Suprapubic skin (tissue), 4 donors: ENCODE measurements at regions not wholly inside any gene's neighbourhood (a gene's known extent, or its start where the extent isn't known, plus 50 kb on each side); places are given as distances from the start of the nearest gene placed in this dataset.

ENCODE experiments used
- DNase-seq, 2 donors: peaks; one replicate each; pipeline ENCODE4 v3.0.0-alpha.2; 2019; ENCODE audit warnings: low spot score in 2 of 2
- H3K27ac ChIP-seq: fragments of 200-600 bp; sonication (generic); one replicate; pipeline ENCODE4 v1.5.1; 2019
- H3K27me3 ChIP-seq: fragments of 200-600 bp; sonication (generic); one replicate; pipeline ENCODE4 v1.5.1; 2019
- H3K36me3 ChIP-seq: fragments of 200-600 bp; sonication (generic); one replicate; pipeline ENCODE4 v1.5.1; 2019
- H3K4me1 ChIP-seq: fragments of 200-600 bp; sonication (generic); one replicate; pipeline ENCODE4 v1.5.1; 2019
- H3K4me3 ChIP-seq: fragments of 200-600 bp; sonication (generic); one replicate; pipeline ENCODE4 v1.5.1; 2019; ENCODE audit warnings: mild to moderate bottlenecking
- H3K9me3 ChIP-seq: fragments of 200-600 bp; sonication (generic); one replicate; pipeline ENCODE4 v1.5.1; 2019
- CTCF ChIP-seq, 2 donors: fragments of 200-600 bp in 1 of 2; fragments of 450-650 bp in 1 of 2; sonication (generic) in 1 of 2; IDR thresholded peaks; one replicate each; pipeline ENCODE4 v1.5.1; 2016 to 2019; ENCODE audit warnings: antibody characterized with exemption in 2 of 2, mild to moderate bottlenecking in 1 of 2, moderate library complexity in 1 of 2
- EP300 ChIP-seq: sonication (generic); formaldehyde crosslinking; IDR thresholded peaks from one replicate; pipeline ENCODE4 v1.6.1; 2017; ENCODE audit warnings: antibody characterized with exemption
- POLR2A ChIP-seq, 2 donors: fragments of 450-650 bp; IDR thresholded peaks; one replicate each; pipeline ENCODE4 v1.6.1; 2017; ENCODE audit warnings: antibody characterized with exemption in 2 of 2, mild to moderate bottlenecking in 2 of 2, moderate library complexity in 2 of 2
- POLR2AphosphoS5 ChIP-seq, 3 donors: sonication (generic); formaldehyde crosslinking; IDR thresholded peaks; one replicate each; pipeline ENCODE4 v1.6.1; 2017; ENCODE audit warnings: antibody characterized with exemption in 3 of 3
- whole genome bisulfite sequencing: methylation state at CpG from one replicate; pipeline ENCODE4 v1.1.5; 2018; 5-methylcytosine and 5-hydroxymethylcytosine counted together

GRCh38 chr20:10924644-10925201 is 250.9 kb upstream of the JAG1 start:
- H3K27ac ChIP-seq, result peak overlapping the region; percentile 16
- H3K9me3 ChIP-seq, result no peaks in the 10 kb centered on the region
- H3K27me3 ChIP-seq, result no peaks in the 10 kb centered on the region
- H3K4me1 ChIP-seq, result peaks cover 9% of the 10 kb centered on the region
- no peak overlapping the region for H3K4me3 ChIP-seq
- no peak for TF ChIP-seq POLR2A (IDR thresholded peaks at IDR 0.05)
- TF ChIP-seq EP300, result no peak
- no peak for TF ChIP-seq POLR2AphosphoS5 (IDR thresholded peaks at IDR 0.05)
- TF ChIP-seq CTCF (IDR thresholded peaks at IDR 0.05), result no peak
- no peak for DNase-seq
- no peaks in the 10 kb centered on the region for H3K36me3 ChIP-seq
- 70% methylated on average over 1 of the region's 1 CpG for WGBS

- no peaks in the 10 kb centered on the region for H3K27me3 ChIP-seq
- H3K4me3 ChIP-seq, result no peak overlapping the region
- peaks cover 4% of the 10 kb centered on the region for H3K4me1 ChIP-seq
- WGBS, result 61% methylated on average over 3 of the region's 3 CpGs
- H3K27ac ChIP-seq, result no peak overlapping the region
- H3K36me3 ChIP-seq, result no peaks in the 10 kb centered on the region
- TF ChIP-seq POLR2AphosphoS5 (IDR thresholded peaks at IDR 0.05) (no peak), POLR2A (IDR thresholded peaks at IDR 0.05) (no peak), CTCF (IDR thresholded peaks at IDR 0.05) (no peak), EP300 (no peak)
- DNase-seq, result no peak
- no peaks in the 10 kb centered on the region for H3K9me3 ChIP-seq
Measured at GRCh38 chr20:10925767-10926166, 252.0 kb upstream of the JAG1 start.

GRCh38 chr20:10927011-10927583 is 253.3 kb upstream of the JAG1 start:
- TF ChIP-seq EP300 (no peak), POLR2AphosphoS5 (IDR thresholded peaks at IDR 0.05) (no peak), POLR2A (IDR thresholded peaks at IDR 0.05) (no peak), CTCF (IDR thresholded peaks at IDR 0.05) (no peak)
- H3K9me3 ChIP-seq, result no peaks in the 10 kb centered on the region
- peaks cover 4% of the 10 kb centered on the region for H3K4me1 ChIP-seq
- DNase-seq, result no peak
- no peaks in the 10 kb centered on the region for H3K36me3 ChIP-seq
- H3K4me3 ChIP-seq, result no peak overlapping the region
- H3K27ac ChIP-seq, result no peak overlapping the region
- WGBS, result 86% methylated on average over 5 of the region's 5 CpGs
- no peaks in the 10 kb centered on the region for H3K27me3 ChIP-seq

GRCh38 chr20:10927936-10928840 is 254.4 kb upstream of the JAG1 start:
- H3K4me3 ChIP-seq, result no peak overlapping the region
- H3K27me3 ChIP-seq, result no peaks in the 10 kb centered on the region
- WGBS, result 75% methylated on average over 11 of the region's 11 CpGs
- H3K27ac ChIP-seq, result no peak overlapping the region
- TF ChIP-seq POLR2A (IDR thresholded peaks at IDR 0.05), result no peak
- no peak for TF ChIP-seq CTCF (IDR thresholded peaks at IDR 0.05)
- no peak for TF ChIP-seq POLR2AphosphoS5 (IDR thresholded peaks at IDR 0.05)
- TF ChIP-seq EP300, result no peak
- no peaks in the 10 kb centered on the region for H3K9me3 ChIP-seq
- H3K36me3 ChIP-seq, result no peaks in the 10 kb centered on the region
- no peak for DNase-seq
- H3K4me1 ChIP-seq, result peaks cover under 1% of the 10 kb centered on the region

GRCh38 chr20:10928841-10929421 is 255.1 kb upstream of the JAG1 start:
- no peak overlapping the region for H3K4me3 ChIP-seq
- DNase-seq, result no peak
- H3K9me3 ChIP-seq, result no peaks in the 10 kb centered on the region
- H3K4me1 ChIP-seq, result no peaks in the 10 kb centered on the region
- no peak for TF ChIP-seq POLR2AphosphoS5 (IDR thresholded peaks at IDR 0.05)
- TF ChIP-seq POLR2A (IDR thresholded peaks at IDR 0.05), result no peak
- TF ChIP-seq CTCF (IDR thresholded peaks at IDR 0.05), result no peak
- TF ChIP-seq EP300, result no peak
- no peak overlapping the region for H3K27ac ChIP-seq
- 46% methylated on average over 2 of the region's 2 CpGs for WGBS
- no peaks in the 10 kb centered on the region for H3K36me3 ChIP-seq
- no peaks in the 10 kb centered on the region for H3K27me3 ChIP-seq
